OCI-LY7 (cell line): ENCODE measurements at regions not wholly inside any gene's neighbourhood (a gene's known extent, or its start where the extent isn't known, plus 50 kb on each side); places are given as distances from the start of the nearest gene placed in this dataset.

Experiments used
- BruUV-seq: library from RNA; stranded (reverse); fragments of 400-500 nt; replicated peaks from 2 replicates; lab custom pipeline; 2021; lab: Mats Ljungman, UMichigan
- CTCF ChIA-PET: fragments of 300-600 bp; sonication (Branson Sonifier 250); formaldehyde crosslinking; loops from one replicate; lab custom pipeline; 2022; ENCODE audit warnings: antibody characterized with exemption; ENCODE audit not compliant: unreplicated experiment; lab: Charles Lee
- POLR2A ChIA-PET: fragments of 300-600 bp; sonication (Branson Sonifier 250); formaldehyde crosslinking; loops from one replicate; lab custom pipeline; 2022; ENCODE audit warnings: antibody characterized with exemption; lab: Charles Lee
- DNase-seq: peaks from one replicate; pipeline ENCODE4 v3.0.0-alpha.2; 2015; ENCODE audit warnings: low spot score
- H2AFZ ChIP-seq: fragments of 200-600 bp; sonication (generic), shearing (Covaris generic); 2 replicates; pipeline ENCODE4 v1.6.1; 2014; ENCODE audit warnings: mild to moderate bottlenecking, antibody characterized with exemption, low read length, moderate library complexity
- H3K27ac ChIP-seq: fragments of 200-600 bp; sonication (generic); 2 replicates; pipeline ENCODE4 v1.5.1; 2014; ENCODE audit warnings: mixed run types, low read depth, mild to moderate bottlenecking, moderate library complexity, low read length, inconsistent platforms; ENCODE audit not compliant: poor library complexity, severe bottlenecking
- H3K36me3 ChIP-seq: fragments of 200-600 bp; sonication (generic); 2 replicates; pipeline ENCODE4 v1.6.1; 2014; ENCODE audit warnings: mild to moderate bottlenecking, antibody characterized with exemption, low read length, moderate library complexity, mixed read lengths; ENCODE audit not compliant: insufficient read depth
- H3K4me1 ChIP-seq: fragments of 200-600 bp; sonication (generic); 2 replicates; pipeline ENCODE4 v1.5.1; 2014; ENCODE audit warnings: mild to moderate bottlenecking, low read length; ENCODE audit not compliant: insufficient read depth, poor library complexity, severe bottlenecking
- H3K4me2 ChIP-seq: fragments of 200-600 bp; sonication (generic); 2 replicates; pipeline ENCODE4 v1.6.1; 2014; ENCODE audit warnings: mild to moderate bottlenecking, low read length
- H3K4me3 ChIP-seq: fragments of 200-600 bp; sonication (generic); 2 replicates; pipeline ENCODE4 v1.5.1; 2014; ENCODE audit warnings: mild to moderate bottlenecking, low read depth, low read length; ENCODE audit not compliant: poor library complexity, severe bottlenecking
- H3K79me2 ChIP-seq: fragments of 200-600 bp; sonication (generic); 2 replicates; pipeline ENCODE4 v1.6.1; 2016; ENCODE audit warnings: low read depth, mild to moderate bottlenecking, low read length, moderate library complexity, mixed read lengths; ENCODE audit not compliant: insufficient read depth
- H3K9me2 ChIP-seq: fragments of 200-600 bp; sonication (generic); 2 replicates; pipeline ENCODE4 v1.6.1; 2016; ENCODE audit warnings: mild to moderate bottlenecking, low read length, mixed read lengths; ENCODE audit not compliant: insufficient read depth
- H3K9me3 ChIP-seq: fragments of 200-600 bp; sonication (generic); 2 replicates; pipeline ENCODE4 v1.6.1; 2014; ENCODE audit warnings: mild to moderate bottlenecking, mixed run types, low read length, mixed read lengths
- H4K20me1 ChIP-seq: fragments of 200-600 bp; sonication (generic); 2 replicates; pipeline ENCODE4 v1.6.1; 2014; ENCODE audit warnings: mild to moderate bottlenecking, antibody characterized with exemption, low read length, moderate library complexity, mixed read lengths; ENCODE audit not compliant: insufficient read depth
- CTCF ChIP-seq: fragments of 200-600 bp; sonication (generic); conservative IDR thresholded peaks from 2 replicates; pipeline ENCODE4 v1.5.1; 2014; ENCODE audit warnings: mild to moderate bottlenecking, antibody characterized with exemption, low read length, moderate library complexity, mixed read lengths
- EZH2phosphoT487 ChIP-seq: fragments of 200-600 bp; sonication (generic); IDR thresholded peaks from 2 replicates; pipeline ENCODE4 v1.6.1; 2018; ENCODE audit warnings: low read depth, borderline replicate concordance, mild to moderate bottlenecking, mixed run types, antibody characterized with exemption, low read length, moderate library complexity, mixed read lengths
- intact Hi-C: fragments of 100-400 bp; cut with micrococcal nuclease; formaldehyde crosslinking; loops from one replicate; pipeline ENCODE4 v1.10.0; 2022; ENCODE audit not compliant: unreplicated experiment

GRCh38 chr3:109210501-109210900 is 74.0 kb downstream of the C3orf85 start:
- Histone ChIP-seq H2AFZ (no peak overlapping the region), H3K4me1 (no peaks in the 10 kb centered on the region), H3K79me2 (no peaks in the 10 kb centered on the region), H4K20me1 (no peaks in the 10 kb centered on the region), H3K27ac (no peak overlapping the region), H3K36me3 (no peaks in the 10 kb centered on the region), H3K9me3 (no peaks in the 10 kb centered on the region), H3K4me3 (no peak overlapping the region), H3K9me2 (no peaks in the 10 kb centered on the region), H3K4me2 (no peak overlapping the region)
- TF ChIP-seq CTCF (no peak), EZH2phosphoT487 (no peak)
- BruUV-seq, result no TSS peak
- ChIA-PET CTCF (no interaction called here), POLR2A (interaction anchor here (0.7 to 0.9 kb wide), 2 partner anchors 16 to 92 kb away, joined by 3 to 5 read pairs; no protein-coding TSS in a partner anchor)
- intact Hi-C loops, result no loop called here
- no peak for DNase-seq

- TF ChIP-seq CTCF, result no peak
- no peak for TF ChIP-seq EZH2phosphoT487
- DNase-seq, result no peak
- H3K27ac ChIP-seq, result no peak overlapping the region
- intact Hi-C loops, result no loop called here
- H3K4me2 ChIP-seq, result no peak overlapping the region
- no TSS peak for BruUV-seq
- H3K79me2 ChIP-seq, result no peaks in the 10 kb centered on the region
- H3K36me3 ChIP-seq, result no peaks in the 10 kb centered on the region
- no peak overlapping the region for H2AFZ ChIP-seq
- H4K20me1 ChIP-seq, result no peaks in the 10 kb centered on the region
- H3K4me1 ChIP-seq, result no peaks in the 10 kb centered on the region
- no peaks in the 10 kb centered on the region for H3K9me3 ChIP-seq
- no peaks in the 10 kb centered on the region for H3K9me2 ChIP-seq
- CTCF ChIA-PET, result no interaction called here
- H3K4me3 ChIP-seq, result no peak overlapping the region
- POLR2A ChIA-PET, result no interaction called here
Measured at GRCh38 chr3:109211941-109212340, 75.4 kb downstream of the C3orf85 start.

GRCh38 chr3:109213321-109213720 is 76.8 kb downstream of the C3orf85 start:
- no peaks in the 10 kb centered on the region for H3K9me3 ChIP-seq
- no peak for DNase-seq
- no peaks in the 10 kb centered on the region for H3K4me1 ChIP-seq
- intact Hi-C loops, result no loop called here
- no peak overlapping the region for H3K27ac ChIP-seq
- no peak overlapping the region for H3K4me2 ChIP-seq
- no peaks in the 10 kb centered on the region for H3K9me2 ChIP-seq
- H2AFZ ChIP-seq, result no peak overlapping the region
- no TSS peak for BruUV-seq
- POLR2A ChIA-PET, result interaction anchor here (0.6 kb wide), 1 partner anchor 267 kb away, joined by 4 read pairs; no protein-coding TSS in a partner anchor
- no peaks in the 10 kb centered on the region for H4K20me1 ChIP-seq
- CTCF ChIA-PET, result no interaction called here
- TF ChIP-seq EZH2phosphoT487 (no peak), CTCF (no peak)
- H3K36me3 ChIP-seq, result no peaks in the 10 kb centered on the region
- H3K4me3 ChIP-seq, result no peak overlapping the region
- no peaks in the 10 kb centered on the region for H3K79me2 ChIP-seq
